Hepatocyte (in vitro differentiated cells): ENCODE measurements at regions not wholly inside any gene's neighbourhood (a gene's known extent, or its start where the extent isn't known, plus 50 kb on each side); places are given as distances from the start of the nearest gene placed in this dataset.

Experiments used
- CTCF ChIP-seq: fragments of 200-600 bp; sonication (generic); IDR thresholded peaks from 2 replicates; pipeline ENCODE4 v1.5.1; 2016; ENCODE audit warnings: antibody characterized with exemption, mild to moderate bottlenecking; ENCODE audit not compliant: poor library complexity
- EZH2phosphoT487 ChIP-seq: fragments of 200-600 bp; sonication (generic); IDR thresholded peaks from one replicate; pipeline ENCODE4 v1.6.1; 2018; ENCODE audit warnings: antibody characterized with exemption, mild to moderate bottlenecking, low read depth, moderate library complexity; ENCODE audit not compliant: unreplicated experiment, severe bottlenecking

- TF ChIP-seq EZH2phosphoT487 (no peak), CTCF (no peak)
Measured at GRCh38 chrX:25701876-25702275, 436.3 kb upstream of the MAGEB18 start.
